K562 (cell line): ENCODE measurements at regions not wholly inside any gene's neighbourhood (a gene's known extent, or its start where the extent isn't known, plus 50 kb on each side); places are given as distances from the start of the nearest gene placed in this dataset.

Experiments
- ARID3A ChIP-seq: IDR thresholded peaks from 2 replicates; pipeline ENCODE4 v1.6.1; 2012; ENCODE audit warnings: low read depth, low read length, improper control_type of control experiment, borderline replicate concordance
- FOSL1 ChIP-seq: fragments of 200-800 bp; sonication (Bioruptor generic); conservative IDR thresholded peaks from 2 replicates; pipeline ENCODE4 v1.6.1; 2016; ENCODE audit warnings: missing genetic modification characterization, missing compliant biosample characterization
- GTF2A2 ChIP-seq: IDR thresholded peaks from 2 replicates; pipeline ENCODE4 v1.6.1; 2016; ENCODE audit warnings: mild to moderate bottlenecking, missing genetic modification characterization, missing compliant biosample characterization
- MGA ChIP-seq: fragments of 450-650 bp; IDR thresholded peaks from 2 replicates; pipeline ENCODE4 v1.6.1; 2016; ENCODE audit warnings: mild to moderate bottlenecking, moderate library complexity
- THAP12 ChIP-seq: fragments of 250-450 bp; sonication (Bioruptor Pico); IDR thresholded peaks from 2 replicates; pipeline ENCODE4 v1.9.0; 2021; ENCODE audit warnings: mild to moderate bottlenecking, inconsistent platforms
- TOE1 ChIP-seq, 2 experiments: fragments of 450-650 bp in 1 of 2; sonication (generic) in 1 of 2; formaldehyde crosslinking in 1 of 2; IDR thresholded peaks; 2 replicates each; pipeline versions ENCODE4 v1.7.1 to v1.8.0; 2016 to 2022; ENCODE audit warnings: borderline replicate concordance in 2 of 2, mild to moderate bottlenecking in 2 of 2, antibody characterized with exemption in 1 of 2, inconsistent platforms in 1 of 2, low read depth in 1 of 2, missing genetic modification reagents in 1 of 2, moderate library complexity in 1 of 2
- TRIM24 ChIP-seq, 2 experiments: fragments of 450-650 bp; IDR thresholded peaks; 2 replicates each; pipeline ENCODE4 v1.6.1; 2016
- ZNF140 ChIP-seq: fragments of 250-450 bp; sonication (Bioruptor Pico); IDR thresholded peaks from 2 replicates; pipeline ENCODE4 v1.8.0; 2021; ENCODE audit warnings: moderate library complexity, mild to moderate bottlenecking, inconsistent platforms
- ZNF174 ChIP-seq: fragments of 250-450 bp; sonication (Bioruptor Pico); IDR thresholded peaks from 2 replicates; pipeline ENCODE4 v1.4.0; 2020; ENCODE audit warnings: mild to moderate bottlenecking
- ZNF57 ChIP-seq: fragments of 450-650 bp; formaldehyde crosslinking; IDR thresholded peaks from 2 replicates; pipeline ENCODE4 v1.4.0; 2020; ENCODE audit warnings: mild to moderate bottlenecking, moderate library complexity
- ZNF644 ChIP-seq: fragments of 200-800 bp; sonication (Bioruptor generic); IDR thresholded peaks from 2 replicates; pipeline ENCODE4 v1.6.1; 2016; ENCODE audit warnings: low read depth, missing genetic modification characterization, missing compliant biosample characterization
- ZNF79 ChIP-seq: fragments of 250-450 bp; sonication (Bioruptor Pico); IDR thresholded peaks from 2 replicates; pipeline ENCODE4 v1.4.0; 2020; ENCODE audit warnings: low read depth, mild to moderate bottlenecking, moderate library complexity
- ZZZ3 ChIP-seq: fragments of 450-650 bp; IDR thresholded peaks from 2 replicates; pipeline ENCODE4 v1.6.1; 2016; ENCODE audit warnings: antibody characterized with exemption, mild to moderate bottlenecking, moderate library complexity

GRCh38 chr10:61822781-61823230 is 78.7 kb upstream of the ARID5B start (continued):
- TF ChIP-seq ZNF644 (tag), result no peak
- TF ChIP-seq GTF2A2, result no peak
- no peak for TF ChIP-seq ZZZ3
- TF ChIP-seq FOSL1 (tag), result no peak; the same call in 1 of the 2 replicates
- TF ChIP-seq TRIM24 (IDR thresholded peaks at IDR 0.05), result peak in 1 of 2 experiments; percentile 38; a peak in 1 of 4 replicates
- no peak for TF ChIP-seq THAP12 (CRISPR knock-in tag)
- TF ChIP-seq ZNF79 (CRISPR knock-in tag), result no peak
- TF ChIP-seq ZNF57 (CRISPR knock-in tag), result no peak
- TF ChIP-seq ZNF140 (CRISPR knock-in tag), result no peak
- no peak for TF ChIP-seq ZNF174 (CRISPR knock-in tag)
- 0 out of 2 replicates have a peak, but pooled peaks have one; percentile 11 for TF ChIP-seq MGA
- TF ChIP-seq TOE1 (IDR thresholded peaks at IDR 0.05; ENCODE audit: borderline replicate concordance), result peak; percentile 31; the same call in 1 of the 2 replicates
- no peak for TF ChIP-seq TOE1 (CRISPR knock-in tag; IDR thresholded peaks at IDR 0.05; ENCODE audit: borderline replicate concordance, low read depth)
- TF ChIP-seq ARID3A, result peak; percentile 55; the same call in 1 of the 2 replicates
